ENCODE measurements at regions not wholly inside any gene's neighbourhood (a gene's known extent, or its start where the extent isn't known, plus 50 kb on each side); places are given as distances from the start of the nearest gene placed in this dataset.

GRCh38 chr7:67847092-67847787 lies 850.6 kb downstream of the TYW1 start:
- Histone ChIP-seq H3K4me1 (ENCODE audit: control insufficient read depth, insufficient read depth, low read length) (no peaks in the 10 kb centered on the region), H3K27ac (ENCODE audit: low read length) (no peak overlapping the region), H3K4me3 (ENCODE audit: low read length) (no peak overlapping the region), H3K36me3 (ENCODE audit: control insufficient read depth, insufficient read depth, low read length) (no peaks in the 10 kb centered on the region), H3K9me3 (ENCODE audit: control insufficient read depth, insufficient read depth, low read length) (peaks cover 3% of the 10 kb centered on the region), H3K27me3 (ENCODE audit: control insufficient read depth, insufficient read depth, low read length) (no peaks in the 10 kb centered on the region)
- H3K36me3 Mint-ChIP-seq, result no peaks in the 10 kb centered on the region
- H3K27me3 Mint-ChIP-seq (ENCODE audit: low read depth in 2 of 2), result no peaks in the 10 kb centered on the region
- H3K4me1 Mint-ChIP-seq, result no peaks in the 10 kb centered on the region
- intact Hi-C loops (cut with micrococcal nuclease), result no loop called here
- H3K4me3 Mint-ChIP-seq, result no peak overlapping the region
- TF ChIP-seq, protein P1, sequence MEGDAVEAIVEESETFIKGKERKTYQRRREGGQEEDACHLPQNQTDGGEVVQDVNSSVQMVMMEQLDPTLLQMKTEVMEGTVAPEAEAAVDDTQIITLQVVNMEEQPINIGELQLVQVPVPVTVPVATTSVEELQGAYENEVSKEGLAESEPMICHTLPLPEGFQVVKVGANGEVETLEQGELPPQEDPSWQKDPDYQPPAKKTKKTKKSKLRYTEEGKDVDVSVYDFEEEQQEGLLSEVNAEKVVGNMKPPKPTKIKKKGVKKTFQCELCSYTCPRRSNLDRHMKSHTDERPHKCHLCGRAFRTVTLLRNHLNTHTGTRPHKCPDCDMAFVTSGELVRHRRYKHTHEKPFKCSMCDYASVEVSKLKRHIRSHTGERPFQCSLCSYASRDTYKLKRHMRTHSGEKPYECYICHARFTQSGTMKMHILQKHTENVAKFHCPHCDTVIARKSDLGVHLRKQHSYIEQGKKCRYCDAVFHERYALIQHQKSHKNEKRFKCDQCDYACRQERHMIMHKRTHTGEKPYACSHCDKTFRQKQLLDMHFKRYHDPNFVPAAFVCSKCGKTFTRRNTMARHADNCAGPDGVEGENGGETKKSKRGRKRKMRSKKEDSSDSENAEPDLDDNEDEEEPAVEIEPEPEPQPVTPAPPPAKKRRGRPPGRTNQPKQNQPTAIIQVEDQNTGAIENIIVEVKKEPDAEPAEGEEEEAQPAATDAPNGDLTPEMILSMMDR (IDR thresholded peaks at IDR 0.05), result no peak
- DNase-seq (no peak), ATAC-seq (no peak)
- WGBS (ENCODE audit: insufficient coverage), result 72% methylated on average over 10 of the region's 11 CpGs
- no peak overlapping the region for H3K27ac Mint-ChIP-seq
- H3K9me3 Mint-ChIP-seq, result peaks cover 2 to 8% of the 10 kb centered on the region in 2 donors

DNA sequence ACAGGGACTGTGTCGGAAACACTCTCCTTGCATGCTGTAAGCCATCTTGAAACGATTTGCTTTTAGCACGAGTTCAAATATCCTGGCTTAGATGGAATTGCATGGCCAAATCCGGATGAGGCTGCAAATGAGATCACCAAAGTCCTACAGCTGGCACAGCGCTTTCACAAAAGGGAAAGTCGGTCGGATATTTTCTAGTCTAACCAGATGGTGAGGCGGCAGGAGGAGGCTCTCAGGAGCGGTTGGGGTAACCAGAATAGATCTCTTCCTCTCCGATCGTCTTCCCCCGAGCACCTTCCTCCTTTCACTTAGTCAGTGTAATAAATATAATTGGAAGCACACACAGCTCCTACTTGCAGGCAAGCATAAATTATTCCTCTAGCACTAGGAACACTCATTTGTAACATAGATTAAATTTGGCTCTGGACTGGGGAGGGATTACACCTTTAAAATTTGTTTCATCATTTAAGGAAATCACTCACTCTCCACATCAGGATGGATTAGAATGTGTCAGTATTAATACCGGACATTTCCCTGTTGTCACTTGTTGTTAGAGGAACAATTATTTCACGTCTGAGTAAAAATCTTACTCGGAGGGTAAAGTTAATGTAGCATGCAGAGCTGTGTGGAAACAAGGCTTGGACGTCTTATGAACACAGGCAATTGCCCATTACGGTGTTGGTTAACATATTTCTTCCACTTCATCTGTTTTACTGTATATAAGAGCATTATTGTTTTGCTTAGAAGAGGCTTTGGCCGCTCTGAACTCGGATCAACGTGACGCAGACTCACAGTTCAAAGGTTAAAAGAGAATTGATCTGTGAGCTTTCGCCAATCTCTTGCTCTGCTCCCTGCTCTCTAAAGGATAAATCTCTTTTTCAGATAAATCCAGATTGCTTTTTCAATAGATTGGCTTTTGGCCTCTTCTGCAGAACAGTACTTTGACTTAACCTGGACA lies 857.9 kb downstream of the TYW1 start:
- Histone ChIP-seq H3K36me3 (ENCODE audit: control insufficient read depth, insufficient read depth, low read length) (no peaks in the 10 kb centered on the region), H3K4me1 (ENCODE audit: control insufficient read depth, insufficient read depth, low read length) (no peaks in the 10 kb centered on the region), H3K9me3 (ENCODE audit: control insufficient read depth, insufficient read depth, low read length) (peaks cover 5% of the 10 kb centered on the region), H3K27ac (ENCODE audit: low read length) (no peak overlapping the region), H3K4me3 (ENCODE audit: low read length) (no peak overlapping the region), H3K27me3 (ENCODE audit: control insufficient read depth, insufficient read depth, low read length) (no peaks in the 10 kb centered on the region)
- ATAC-seq (no peak), DNase-seq (no peak)
- no peaks in the 10 kb centered on the region for H3K4me1 Mint-ChIP-seq
- H3K27ac Mint-ChIP-seq, result no peak overlapping the region
- 81% methylated on average over 18 of the region's 22 CpGs for WGBS (ENCODE audit: insufficient coverage)
- H3K36me3 Mint-ChIP-seq, result no peaks in the 10 kb centered on the region
- TF ChIP-seq, protein P1 (IDR thresholded peaks at IDR 0.05), result no peak
- intact Hi-C loops (cut with micrococcal nuclease), result no loop called here
- H3K27me3 Mint-ChIP-seq (ENCODE audit: low read depth in 2 of 2), result no peaks in the 10 kb centered on the region
- peaks cover 10 to 13% of the 10 kb centered on the region in 2 donors for H3K9me3 Mint-ChIP-seq
- H3K4me3 Mint-ChIP-seq, result no peak overlapping the region

DNA sequence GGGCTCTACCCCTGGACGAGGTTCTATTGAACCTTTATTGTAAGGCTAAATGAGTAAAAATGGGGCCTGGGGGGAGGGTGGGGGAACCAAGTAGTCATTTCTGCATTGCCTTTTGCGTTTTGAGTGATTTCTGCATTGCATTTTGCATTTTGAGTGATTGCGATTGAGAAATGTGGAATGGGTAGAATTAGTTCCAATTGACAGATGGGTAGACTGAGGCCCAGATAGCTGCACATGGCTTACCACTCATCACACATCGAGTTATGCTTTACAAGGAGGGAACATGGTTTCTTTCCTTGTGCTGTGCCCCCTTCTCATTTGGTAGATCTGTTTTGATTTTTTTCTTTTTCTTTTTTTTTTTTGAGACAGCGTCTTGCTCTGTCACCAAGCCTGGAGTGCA lies 858.7 kb downstream of the TYW1 start:
- H3K27me3 Mint-ChIP-seq (ENCODE audit: low read depth in 2 of 2), result no peaks in the 10 kb centered on the region
- intact Hi-C loops (cut with micrococcal nuclease), result no loop called here
- TF ChIP-seq, protein P1 (IDR thresholded peaks at IDR 0.05), result no peak

More for the DNA sequence above, 858.7 kb downstream of the TYW1 start:
- Histone ChIP-seq H3K36me3 (ENCODE audit: control insufficient read depth, insufficient read depth, low read length) (no peaks in the 10 kb centered on the region), H3K27me3 (ENCODE audit: control insufficient read depth, insufficient read depth, low read length) (no peaks in the 10 kb centered on the region), H3K27ac (ENCODE audit: low read length) (no peak overlapping the region), H3K4me3 (ENCODE audit: low read length) (no peak overlapping the region), H3K4me1 (ENCODE audit: control insufficient read depth, insufficient read depth, low read length) (no peaks in the 10 kb centered on the region), H3K9me3 (ENCODE audit: control insufficient read depth, insufficient read depth, low read length) (peaks cover 13% of the 10 kb centered on the region)
- Mint-ChIP-seq H3K9me3 (peaks cover 13 to 16% of the 10 kb centered on the region in 2 donors), H3K27ac (no peak overlapping the region), H3K4me3 (no peak overlapping the region), H3K36me3 (no peaks in the 10 kb centered on the region), H3K4me1 (no peaks in the 10 kb centered on the region)
- WGBS (ENCODE audit: insufficient coverage), result 66% methylated on average over 4 of the region's 5 CpGs
- DNase-seq, result no peak
- no peak for ATAC-seq

Data from natural killer cell (primary cell).